ENCODE measurements at regions not wholly inside any gene's neighbourhood (a gene's known extent, or its start where the extent isn't known, plus 50 kb on each side); places are given as distances from the start of the nearest gene placed in this dataset.

GRCh38 chr9:115481769-115482168, 363.8 kb upstream of the TNC start:
- H3K36me3 ChIP-seq (ENCODE audit: low read length) = no peaks in the 10 kb centered on the region
- H3K27ac ChIP-seq (ENCODE audit: low read depth, low read length) = no peak overlapping the region

GRCh38 chr9:115482747-115483146, 364.8 kb upstream of the TNC start:
- no peaks in the 10 kb centered on the region for H3K9me3 ChIP-seq (ENCODE audit: insufficient read depth, low read length)
- no peak overlapping the region for H2AFZ ChIP-seq (ENCODE audit: low read depth, low read length, severe bottlenecking)
- no peak overlapping the region for H3K27ac ChIP-seq (ENCODE audit: low read depth, low read length)
- H3K4me3 ChIP-seq (ENCODE audit: insufficient read depth, low read length, poor library complexity, severe bottlenecking) = no peak overlapping the region
- H3K79me2 ChIP-seq (ENCODE audit: insufficient read depth, low read length) = no peaks in the 10 kb centered on the region
- no peaks in the 10 kb centered on the region for H4K20me1 ChIP-seq (ENCODE audit: low read depth, low read length)
- no peak overlapping the region for H3K4me2 ChIP-seq (ENCODE audit: low read depth, low read length, poor library complexity, severe bottlenecking)
- H3K27me3 ChIP-seq (ENCODE audit: low read length) = no peaks in the 10 kb centered on the region
- H3K9ac ChIP-seq (ENCODE audit: low read length) = no peak overlapping the region
- TF ChIP-seq CTCF (IDR thresholded peaks at IDR 0.05; ENCODE audit: insufficient read depth, low read length, poor library complexity, severe bottlenecking) (no peak), EZH2phosphoT487 (conservative IDR thresholded peaks at IDR 0.05; ENCODE audit: low read length) (no peak)
- H3K36me3 ChIP-seq (ENCODE audit: low read length) = no peaks in the 10 kb centered on the region
- H3F3A ChIP-seq (ENCODE audit: insufficient read depth) = no peaks in the 10 kb centered on the region
- no peaks in the 10 kb centered on the region for H3K9me2 ChIP-seq (replicated peaks; ENCODE audit: insufficient read depth, low read length)

More at GRCh38 chr9:115481769-115482168, 363.8 kb upstream of the TNC start:
- H3K9me3 ChIP-seq (ENCODE audit: insufficient read depth, low read length) = no peaks in the 10 kb centered on the region
- no peaks in the 10 kb centered on the region for H4K20me1 ChIP-seq (ENCODE audit: low read depth, low read length)
- no peak for TF ChIP-seq EZH2phosphoT487 (conservative IDR thresholded peaks at IDR 0.05; ENCODE audit: low read length)
- TF ChIP-seq CTCF (IDR thresholded peaks at IDR 0.05; ENCODE audit: insufficient read depth, low read length, poor library complexity, severe bottlenecking) = no peak
- H3K9ac ChIP-seq (ENCODE audit: low read length) = no peak overlapping the region
- no peaks in the 10 kb centered on the region for H3K79me2 ChIP-seq (ENCODE audit: insufficient read depth, low read length)
- H3K27me3 ChIP-seq (ENCODE audit: low read length) = no peaks in the 10 kb centered on the region
- H3F3A ChIP-seq (ENCODE audit: insufficient read depth) = no peaks in the 10 kb centered on the region
- no peaks in the 10 kb centered on the region for H3K9me2 ChIP-seq (replicated peaks; ENCODE audit: insufficient read depth, low read length)
- H3K4me2 ChIP-seq (ENCODE audit: low read depth, low read length, poor library complexity, severe bottlenecking) = no peak overlapping the region
- no peak overlapping the region for H2AFZ ChIP-seq (ENCODE audit: low read depth, low read length, severe bottlenecking)
- no peak overlapping the region for H3K4me3 ChIP-seq (ENCODE audit: insufficient read depth, low read length, poor library complexity, severe bottlenecking)

- Histone ChIP-seq H3K4me3 (ENCODE audit: insufficient read depth, low read length, poor library complexity, severe bottlenecking) (no peak overlapping the region), H2AFZ (ENCODE audit: low read depth, low read length, severe bottlenecking) (no peak overlapping the region), H4K20me1 (ENCODE audit: low read depth, low read length) (no peaks in the 10 kb centered on the region), H3K36me3 (ENCODE audit: low read length) (no peaks in the 10 kb centered on the region), H3K27ac (ENCODE audit: low read depth, low read length) (no peak overlapping the region), H3K9ac (ENCODE audit: low read length) (no peak overlapping the region), H3K79me2 (ENCODE audit: insufficient read depth, low read length) (no peaks in the 10 kb centered on the region), H3K9me2 (replicated peaks; ENCODE audit: insufficient read depth, low read length) (no peaks in the 10 kb centered on the region), H3K4me2 (ENCODE audit: low read depth, low read length, poor library complexity, severe bottlenecking) (no peak overlapping the region), H3F3A (ENCODE audit: insufficient read depth) (no peaks in the 10 kb centered on the region), H3K9me3 (ENCODE audit: insufficient read depth, low read length) (no peaks in the 10 kb centered on the region), H3K27me3 (ENCODE audit: low read length) (no peaks in the 10 kb centered on the region)
- no peak for TF ChIP-seq EZH2phosphoT487 (conservative IDR thresholded peaks at IDR 0.05; ENCODE audit: low read length)
These were observed 374.9 kb upstream of the TNC start for GRCh38 chr9:115492869-115493268.

GRCh38 chr9:115494393-115494792, 376.4 kb upstream of the TNC start:
- H2AFZ ChIP-seq (ENCODE audit: low read depth, low read length, severe bottlenecking) = no peak overlapping the region
- no peaks in the 10 kb centered on the region for H3F3A ChIP-seq (ENCODE audit: insufficient read depth)
- no peaks in the 10 kb centered on the region for H3K79me2 ChIP-seq (ENCODE audit: insufficient read depth, low read length)
- H3K27me3 ChIP-seq (ENCODE audit: low read length) = no peaks in the 10 kb centered on the region
- no peaks in the 10 kb centered on the region for H3K36me3 ChIP-seq (ENCODE audit: low read length)
- no peaks in the 10 kb centered on the region for H3K9me3 ChIP-seq (ENCODE audit: insufficient read depth, low read length)
- H3K9me2 ChIP-seq (replicated peaks; ENCODE audit: insufficient read depth, low read length) = no peaks in the 10 kb centered on the region
- H3K9ac ChIP-seq (ENCODE audit: low read length) = no peak overlapping the region
- no peak overlapping the region for H3K27ac ChIP-seq (ENCODE audit: low read depth, low read length)
- H3K4me2 ChIP-seq (ENCODE audit: low read depth, low read length, poor library complexity, severe bottlenecking) = no peak overlapping the region
- no peaks in the 10 kb centered on the region for H4K20me1 ChIP-seq (ENCODE audit: low read depth, low read length)
- TF ChIP-seq CTCF (IDR thresholded peaks at IDR 0.05; ENCODE audit: insufficient read depth, low read length, poor library complexity, severe bottlenecking) (no peak), EZH2phosphoT487 (conservative IDR thresholded peaks at IDR 0.05; ENCODE audit: low read length) (no peak)
- H3K4me3 ChIP-seq (ENCODE audit: insufficient read depth, low read length, poor library complexity, severe bottlenecking) = no peak overlapping the region
